ENCODE measurements at regions not wholly inside any gene's neighbourhood (a gene's known extent, or its start where the extent isn't known, plus 50 kb on each side); places are given as distances from the start of the nearest gene placed in this dataset.

GRCh38 chr4:26108054-26108453 is 194.0 kb downstream of the SMIM20 start:
- DNase-seq, result no peak

- no peak for DNase-seq
Observed at GRCh38 chr4:26110493-26110892, 196.5 kb downstream of the SMIM20 start.

GRCh38 chr4:26113339-26113940 is 199.4 kb downstream of the SMIM20 start:
- no peak for DNase-seq

- DNase-seq, result no peak
Observed at GRCh38 chr4:26116057-26116456, 202.0 kb downstream of the SMIM20 start.

- no peak for DNase-seq
Observed at GRCh38 chr4:26120098-26120825, 200.6 kb upstream of the RBPJ start.

- DNase-seq, result no peak
Observed at GRCh38 chr4:26122690-26123089, 198.1 kb upstream of the RBPJ start.

- no peak for DNase-seq
Observed at GRCh38 chr4:26124753-26125321, 196.0 kb upstream of the RBPJ start.

- DNase-seq, result no peak
Observed at GRCh38 chr4:26126143-26126718, 194.6 kb upstream of the RBPJ start.

GRCh38 chr4:26126994-26127393 is 193.8 kb upstream of the RBPJ start:
- DNase-seq, result no peak

GRCh38 chr4:26127851-26128337 is 192.9 kb upstream of the RBPJ start:
- no peak for DNase-seq

GRCh38 chr4:26130173-26130572 is 190.6 kb upstream of the RBPJ start:
- DNase-seq, result no peak

- no peak for DNase-seq
Observed at GRCh38 chr4:26130841-26131432, 189.9 kb upstream of the RBPJ start.

- DNase-seq, result no peak
Observed at GRCh38 chr4:26131711-26132110, 189.1 kb upstream of the RBPJ start.

GRCh38 chr4:26132858-26133257 is 188.0 kb upstream of the RBPJ start:
- DNase-seq, result no peak

GRCh38 chr4:26133840-26134239 is 187.0 kb upstream of the RBPJ start:
- no peak for DNase-seq

GRCh38 chr4:26135331-26135730 is 185.5 kb upstream of the RBPJ start:
- no peak for DNase-seq

GRCh38 chr4:26136615-26137014 is 184.2 kb upstream of the RBPJ start:
- DNase-seq, result no peak

- no peak for DNase-seq
Observed at GRCh38 chr4:26137288-26137687, 183.5 kb upstream of the RBPJ start.

GRCh38 chr4:26139310-26139924 is 181.4 kb upstream of the RBPJ start:
- DNase-seq, result no peak

- no peak for DNase-seq
Observed at GRCh38 chr4:26140150-26140898, 180.5 kb upstream of the RBPJ start.

GRCh38 chr4:26141051-26141721 is 179.6 kb upstream of the RBPJ start:
- no peak for DNase-seq
